WTC11 (cell line): ENCODE measurements at regions not wholly inside any gene's neighbourhood (a gene's known extent, or its start where the extent isn't known, plus 50 kb on each side); places are given as distances from the start of the nearest gene placed in this dataset.

ENCODE experiments used
- ATAC-seq: fragments of 200-7000 bp; cut with Tn5 transposase; 2 replicates; pipeline ENCODE4 v1.10.0; 2021; ENCODE audit warnings: mild to moderate bottlenecking, moderate library complexity
- CTCF ChIA-PET: fragments of 300-600 bp; sonication (Branson Sonifier 250); formaldehyde crosslinking; loops from one replicate; lab custom pipeline; 2021; ENCODE audit warnings: antibody characterized with exemption; lab: Charles Lee
- POLR2A ChIA-PET: fragments of 350-600 bp; sonication (Branson Sonifier 250); formaldehyde crosslinking; loops from one replicate; lab custom pipeline; 2021; ENCODE audit warnings: antibody characterized with exemption; lab: Charles Lee
- DNase-seq: peaks from one replicate; pipeline ENCODE4 v3.0.0; 2021; ENCODE audit warnings: low spot score
- H3K27ac Mint-ChIP-seq: 2 replicates; pipeline ENCODE4 v1.8.0; 2021; ENCODE audit warnings: mixed read lengths
- H3K27me3 Mint-ChIP-seq: 2 replicates; pipeline ENCODE4 v1.8.0; 2021; ENCODE audit warnings: low read depth, mild to moderate bottlenecking, moderate library complexity, mixed read lengths
- H3K36me3 Mint-ChIP-seq: 2 replicates; pipeline ENCODE4 v1.8.0; 2021; ENCODE audit warnings: mixed read lengths
- H3K4me1 Mint-ChIP-seq: 2 replicates; pipeline ENCODE4 v1.8.0; 2022; ENCODE audit warnings: mixed read lengths
- H3K4me3 Mint-ChIP-seq: 2 replicates; pipeline ENCODE4 v1.8.0; 2021; ENCODE audit warnings: mild to moderate bottlenecking, moderate library complexity, mixed read lengths
- H3K9me3 Mint-ChIP-seq: 2 replicates; pipeline ENCODE4 v1.8.0; 2021; ENCODE audit warnings: mixed read lengths
- ERG ChIP-seq: fragments of 250-450 bp; sonication (Bioruptor Pico); IDR thresholded peaks from 2 replicates; pipeline ENCODE4 v1.8.0; 2021; ENCODE audit warnings: mild to moderate bottlenecking
- ETV6 ChIP-seq: sonication (generic); formaldehyde crosslinking; IDR thresholded peaks from 2 replicates; pipeline ENCODE4 v1.8.1; 2022; ENCODE audit warnings: mild to moderate bottlenecking, missing genetic modification reagents
- GTF2I ChIP-seq: fragments of 250-450 bp; sonication (Bioruptor Pico); conservative IDR thresholded peaks from 2 replicates; pipeline ENCODE4 v1.4.0; 2021; ENCODE audit warnings: mild to moderate bottlenecking
- JAZF1 ChIP-seq: fragments of 250-450 bp; sonication (Bioruptor Pico); IDR thresholded peaks from 2 replicates; pipeline ENCODE4 v1.9.0; 2021; ENCODE audit warnings: moderate library complexity, mild to moderate bottlenecking, inconsistent platforms
- KAT7 ChIP-seq: sonication (generic); formaldehyde crosslinking; IDR thresholded peaks from 2 replicates; pipeline ENCODE4 v1.8.1; 2023; ENCODE audit warnings: missing genetic modification reagents, mild to moderate bottlenecking, borderline replicate concordance
- NFE2L1 ChIP-seq: sonication (generic); formaldehyde crosslinking; IDR thresholded peaks from 2 replicates; pipeline ENCODE4 v1.8.1; 2023; ENCODE audit warnings: missing genetic modification reagents
- NR1H2 ChIP-seq: sonication (generic); formaldehyde crosslinking; IDR thresholded peaks from 2 replicates; pipeline ENCODE4 v1.9.0; 2021; ENCODE audit warnings: mild to moderate bottlenecking, moderate library complexity, missing genetic modification reagents
- PRDM15 ChIP-seq: sonication (generic); formaldehyde crosslinking; IDR thresholded peaks from 2 replicates; pipeline ENCODE4 v1.8.0; 2022; ENCODE audit warnings: missing genetic modification reagents
- SOX15 ChIP-seq: fragments of 250-450 bp; sonication (Bioruptor Pico); IDR thresholded peaks from 2 replicates; pipeline ENCODE4 v1.9.0; 2021; ENCODE audit warnings: mild to moderate bottlenecking
- STAT6 ChIP-seq: sonication (generic); formaldehyde crosslinking; conservative IDR thresholded peaks from 2 replicates; pipeline ENCODE4 v1.8.1; 2023; ENCODE audit warnings: mild to moderate bottlenecking, low read depth, missing genetic modification reagents, moderate library complexity
- TEAD4 ChIP-seq: sonication (generic); formaldehyde crosslinking; IDR thresholded peaks from 2 replicates; pipeline ENCODE4 v1.8.0; 2022; ENCODE audit warnings: mild to moderate bottlenecking, missing genetic modification reagents
- ZNF232 ChIP-seq: sonication (generic); formaldehyde crosslinking; IDR thresholded peaks from 2 replicates; pipeline ENCODE4 v1.8.0; 2022; ENCODE audit warnings: mild to moderate bottlenecking, missing genetic modification reagents
- ZNF423 ChIP-seq: fragments of 250-450 bp; sonication (Bioruptor Pico); IDR thresholded peaks from 2 replicates; pipeline ENCODE4 v2.1.2; 2022; ENCODE audit warnings: mild to moderate bottlenecking, moderate library complexity
- ZNF532 ChIP-seq: fragments of 250-450 bp; sonication (Bioruptor Pico); IDR thresholded peaks from 2 replicates; pipeline ENCODE4 v1.9.0; 2021; ENCODE audit warnings: mild to moderate bottlenecking, borderline replicate concordance
- TF ChIP-seq, protein P1 (sequence below): fragments of 250-450 bp; sonication (Bioruptor Pico); IDR thresholded peaks from 2 replicates; pipeline ENCODE4 v1.9.0; 2021; ENCODE audit warnings: mild to moderate bottlenecking
- TF ChIP-seq, protein P2 (sequence below): sonication (generic); formaldehyde crosslinking; IDR thresholded peaks from 2 replicates; pipeline ENCODE4 v1.8.1; 2022; ENCODE audit warnings: low read depth, mild to moderate bottlenecking, moderate library complexity, missing genetic modification reagents, borderline replicate concordance
- TF ChIP-seq, protein P3 (sequence below): sonication (generic); formaldehyde crosslinking; IDR thresholded peaks from 2 replicates; pipeline ENCODE4 v1.8.1; 2022; ENCODE audit warnings: low read depth, missing genetic modification reagents, borderline replicate concordance
- TF ChIP-seq, protein P4 (sequence below): fragments of 200-600 bp; IDR thresholded peaks from 2 replicates; pipeline ENCODE4 v1.8.0; 2022; ENCODE audit warnings: antibody characterized with exemption

DNA sequence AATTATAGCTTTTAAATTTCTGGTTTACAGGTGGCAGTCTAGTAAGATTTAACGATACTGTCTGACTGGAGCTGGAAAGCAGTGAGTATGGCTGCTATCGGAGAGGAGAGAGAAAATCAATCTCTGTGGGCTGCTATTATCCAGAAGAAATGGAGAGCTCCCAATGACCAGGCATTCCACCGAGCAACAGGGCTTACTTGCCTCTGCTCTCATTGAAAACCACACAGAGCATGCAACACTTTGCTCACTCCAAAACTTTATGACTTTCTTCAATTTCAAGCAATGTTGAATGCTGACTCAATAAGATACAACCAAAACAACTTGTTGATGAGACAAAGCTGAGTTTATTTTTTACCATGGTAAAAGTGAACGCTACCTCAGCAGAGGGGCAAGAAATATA lies 337.0 kb upstream of the NCAM2 start:
- peak overlapping the region; percentile 31 for H3K4me3 Mint-ChIP-seq
- ChIA-PET CTCF (interaction anchor here (0.6 to 1.9 kb wide), 3 partner anchors 217 to 310 kb away, joined by 3 to 6 read pairs (median 3); no protein-coding TSS in a partner anchor), POLR2A (interaction anchor here (0.7 kb wide), 1 partner anchor 232 kb away, joined by 3 read pairs; no protein-coding TSS in a partner anchor)
- peaks cover 21% of the 10 kb centered on the region for H3K36me3 Mint-ChIP-seq
- H3K27me3 Mint-ChIP-seq: no peaks in the 10 kb centered on the region
- peaks cover 53% of the 10 kb centered on the region for H3K4me1 Mint-ChIP-seq
- ATAC-seq (peak; percentile 61), DNase-seq (no peak)
- TF ChIP-seq SOX15 (CRISPR knock-in tag) (no peak), GTF2I (CRISPR knock-in tag) (no peak), TEAD4 (CRISPR knock-in tag) (no peak), KAT7 (CRISPR knock-in tag) (no peak), ETV6 (CRISPR knock-in tag) (no peak), STAT6 (no peak), NFE2L1 (CRISPR knock-in tag) (no peak), JAZF1 (CRISPR knock-in tag) (no peak), ERG (CRISPR knock-in tag) (no peak), NR1H2 (CRISPR knock-in tag) (no peak), PRDM15 (CRISPR knock-in tag) (no peak), ZNF423 (no peak), ZNF232 (no peak), ZNF532 (CRISPR knock-in tag) (no peak)
- TF ChIP-seq, protein P1, sequence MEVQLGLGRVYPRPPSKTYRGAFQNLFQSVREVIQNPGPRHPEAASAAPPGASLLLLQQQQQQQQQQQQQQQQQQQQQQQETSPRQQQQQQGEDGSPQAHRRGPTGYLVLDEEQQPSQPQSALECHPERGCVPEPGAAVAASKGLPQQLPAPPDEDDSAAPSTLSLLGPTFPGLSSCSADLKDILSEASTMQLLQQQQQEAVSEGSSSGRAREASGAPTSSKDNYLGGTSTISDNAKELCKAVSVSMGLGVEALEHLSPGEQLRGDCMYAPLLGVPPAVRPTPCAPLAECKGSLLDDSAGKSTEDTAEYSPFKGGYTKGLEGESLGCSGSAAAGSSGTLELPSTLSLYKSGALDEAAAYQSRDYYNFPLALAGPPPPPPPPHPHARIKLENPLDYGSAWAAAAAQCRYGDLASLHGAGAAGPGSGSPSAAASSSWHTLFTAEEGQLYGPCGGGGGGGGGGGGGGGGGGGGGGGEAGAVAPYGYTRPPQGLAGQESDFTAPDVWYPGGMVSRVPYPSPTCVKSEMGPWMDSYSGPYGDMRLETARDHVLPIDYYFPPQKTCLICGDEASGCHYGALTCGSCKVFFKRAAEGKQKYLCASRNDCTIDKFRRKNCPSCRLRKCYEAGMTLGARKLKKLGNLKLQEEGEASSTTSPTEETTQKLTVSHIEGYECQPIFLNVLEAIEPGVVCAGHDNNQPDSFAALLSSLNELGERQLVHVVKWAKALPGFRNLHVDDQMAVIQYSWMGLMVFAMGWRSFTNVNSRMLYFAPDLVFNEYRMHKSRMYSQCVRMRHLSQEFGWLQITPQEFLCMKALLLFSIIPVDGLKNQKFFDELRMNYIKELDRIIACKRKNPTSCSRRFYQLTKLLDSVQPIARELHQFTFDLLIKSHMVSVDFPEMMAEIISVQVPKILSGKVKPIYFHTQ: no peak
- TF ChIP-seq, protein P2, sequence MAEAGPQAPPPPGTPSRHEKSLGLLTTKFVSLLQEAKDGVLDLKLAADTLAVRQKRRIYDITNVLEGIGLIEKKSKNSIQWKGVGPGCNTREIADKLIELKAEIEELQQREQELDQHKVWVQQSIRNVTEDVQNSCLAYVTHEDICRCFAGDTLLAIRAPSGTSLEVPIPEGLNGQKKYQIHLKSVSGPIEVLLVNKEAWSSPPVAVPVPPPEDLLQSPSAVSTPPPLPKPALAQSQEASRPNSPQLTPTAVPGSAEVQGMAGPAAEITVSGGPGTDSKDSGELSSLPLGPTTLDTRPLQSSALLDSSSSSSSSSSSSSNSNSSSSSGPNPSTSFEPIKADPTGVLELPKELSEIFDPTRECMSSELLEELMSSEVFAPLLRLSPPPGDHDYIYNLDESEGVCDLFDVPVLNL (CRISPR knock-in tag): no peak
- TF ChIP-seq, protein P3, sequence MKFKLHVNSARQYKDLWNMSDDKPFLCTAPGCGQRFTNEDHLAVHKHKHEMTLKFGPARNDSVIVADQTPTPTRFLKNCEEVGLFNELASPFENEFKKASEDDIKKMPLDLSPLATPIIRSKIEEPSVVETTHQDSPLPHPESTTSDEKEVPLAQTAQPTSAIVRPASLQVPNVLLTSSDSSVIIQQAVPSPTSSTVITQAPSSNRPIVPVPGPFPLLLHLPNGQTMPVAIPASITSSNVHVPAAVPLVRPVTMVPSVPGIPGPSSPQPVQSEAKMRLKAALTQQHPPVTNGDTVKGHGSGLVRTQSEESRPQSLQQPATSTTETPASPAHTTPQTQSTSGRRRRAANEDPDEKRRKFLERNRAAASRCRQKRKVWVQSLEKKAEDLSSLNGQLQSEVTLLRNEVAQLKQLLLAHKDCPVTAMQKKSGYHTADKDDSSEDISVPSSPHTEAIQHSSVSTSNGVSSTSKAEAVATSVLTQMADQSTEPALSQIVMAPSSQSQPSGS (CRISPR knock-in tag): no peak
- TF ChIP-seq, protein P4, sequence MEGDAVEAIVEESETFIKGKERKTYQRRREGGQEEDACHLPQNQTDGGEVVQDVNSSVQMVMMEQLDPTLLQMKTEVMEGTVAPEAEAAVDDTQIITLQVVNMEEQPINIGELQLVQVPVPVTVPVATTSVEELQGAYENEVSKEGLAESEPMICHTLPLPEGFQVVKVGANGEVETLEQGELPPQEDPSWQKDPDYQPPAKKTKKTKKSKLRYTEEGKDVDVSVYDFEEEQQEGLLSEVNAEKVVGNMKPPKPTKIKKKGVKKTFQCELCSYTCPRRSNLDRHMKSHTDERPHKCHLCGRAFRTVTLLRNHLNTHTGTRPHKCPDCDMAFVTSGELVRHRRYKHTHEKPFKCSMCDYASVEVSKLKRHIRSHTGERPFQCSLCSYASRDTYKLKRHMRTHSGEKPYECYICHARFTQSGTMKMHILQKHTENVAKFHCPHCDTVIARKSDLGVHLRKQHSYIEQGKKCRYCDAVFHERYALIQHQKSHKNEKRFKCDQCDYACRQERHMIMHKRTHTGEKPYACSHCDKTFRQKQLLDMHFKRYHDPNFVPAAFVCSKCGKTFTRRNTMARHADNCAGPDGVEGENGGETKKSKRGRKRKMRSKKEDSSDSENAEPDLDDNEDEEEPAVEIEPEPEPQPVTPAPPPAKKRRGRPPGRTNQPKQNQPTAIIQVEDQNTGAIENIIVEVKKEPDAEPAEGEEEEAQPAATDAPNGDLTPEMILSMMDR: no peak
- H3K9me3 Mint-ChIP-seq: peaks cover 20% of the 10 kb centered on the region
- H3K27ac Mint-ChIP-seq: peak overlapping the region; percentile 84
